ENCODE measurements at regions not wholly inside any gene's neighbourhood (a gene's known extent, or its start where the extent isn't known, plus 50 kb on each side); places are given as distances from the start of the nearest gene placed in this dataset.

DNA sequence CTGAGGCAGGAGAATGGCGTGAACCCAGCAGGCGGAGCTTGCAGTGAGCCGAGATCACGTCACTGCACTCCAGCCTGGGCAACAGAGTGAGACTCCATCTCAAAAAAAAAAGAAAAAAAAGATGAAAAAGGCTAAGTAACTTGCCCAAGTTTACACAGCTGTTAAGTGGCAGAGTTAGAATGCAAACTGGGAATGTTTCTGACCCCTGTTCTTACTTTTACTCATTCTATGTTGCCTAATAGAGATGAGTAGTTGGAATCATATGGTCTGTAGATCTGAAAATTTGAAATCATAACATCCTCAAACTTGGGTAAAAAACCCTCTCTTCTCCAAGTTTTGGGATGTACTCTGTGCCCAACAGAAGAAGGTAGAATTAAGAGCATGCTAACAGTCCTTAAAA lies 235.8 kb upstream of the RFC3 start:
- TF ChIP-seq, protein P1, sequence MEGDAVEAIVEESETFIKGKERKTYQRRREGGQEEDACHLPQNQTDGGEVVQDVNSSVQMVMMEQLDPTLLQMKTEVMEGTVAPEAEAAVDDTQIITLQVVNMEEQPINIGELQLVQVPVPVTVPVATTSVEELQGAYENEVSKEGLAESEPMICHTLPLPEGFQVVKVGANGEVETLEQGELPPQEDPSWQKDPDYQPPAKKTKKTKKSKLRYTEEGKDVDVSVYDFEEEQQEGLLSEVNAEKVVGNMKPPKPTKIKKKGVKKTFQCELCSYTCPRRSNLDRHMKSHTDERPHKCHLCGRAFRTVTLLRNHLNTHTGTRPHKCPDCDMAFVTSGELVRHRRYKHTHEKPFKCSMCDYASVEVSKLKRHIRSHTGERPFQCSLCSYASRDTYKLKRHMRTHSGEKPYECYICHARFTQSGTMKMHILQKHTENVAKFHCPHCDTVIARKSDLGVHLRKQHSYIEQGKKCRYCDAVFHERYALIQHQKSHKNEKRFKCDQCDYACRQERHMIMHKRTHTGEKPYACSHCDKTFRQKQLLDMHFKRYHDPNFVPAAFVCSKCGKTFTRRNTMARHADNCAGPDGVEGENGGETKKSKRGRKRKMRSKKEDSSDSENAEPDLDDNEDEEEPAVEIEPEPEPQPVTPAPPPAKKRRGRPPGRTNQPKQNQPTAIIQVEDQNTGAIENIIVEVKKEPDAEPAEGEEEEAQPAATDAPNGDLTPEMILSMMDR (conservative IDR thresholded peaks at IDR 0.05), result no peak
- H3K27ac ChIP-seq, result no peak overlapping the region

DNA sequence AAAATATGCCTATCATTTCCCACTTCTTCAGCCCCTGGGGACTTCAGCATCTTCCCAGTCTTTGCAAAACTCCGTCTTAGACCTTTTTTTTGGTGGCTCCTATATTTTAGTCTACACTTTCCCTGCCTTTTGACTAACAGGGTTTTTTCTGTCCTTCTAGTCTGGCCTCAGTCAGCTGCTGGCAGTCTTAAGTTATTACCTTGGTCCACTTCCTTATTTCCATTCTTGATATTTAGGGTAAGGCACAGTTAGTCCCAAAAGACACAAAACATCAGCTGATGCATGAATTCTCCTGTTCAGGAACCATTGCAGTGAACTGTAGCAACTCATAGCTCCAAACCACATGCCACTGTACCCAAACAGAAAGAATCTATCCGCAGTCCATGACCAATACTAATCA lies 234.6 kb upstream of the RFC3 start:
- TF ChIP-seq, protein P1 (conservative IDR thresholded peaks at IDR 0.05), result no peak
- no peak overlapping the region for H3K27ac ChIP-seq

DNA sequence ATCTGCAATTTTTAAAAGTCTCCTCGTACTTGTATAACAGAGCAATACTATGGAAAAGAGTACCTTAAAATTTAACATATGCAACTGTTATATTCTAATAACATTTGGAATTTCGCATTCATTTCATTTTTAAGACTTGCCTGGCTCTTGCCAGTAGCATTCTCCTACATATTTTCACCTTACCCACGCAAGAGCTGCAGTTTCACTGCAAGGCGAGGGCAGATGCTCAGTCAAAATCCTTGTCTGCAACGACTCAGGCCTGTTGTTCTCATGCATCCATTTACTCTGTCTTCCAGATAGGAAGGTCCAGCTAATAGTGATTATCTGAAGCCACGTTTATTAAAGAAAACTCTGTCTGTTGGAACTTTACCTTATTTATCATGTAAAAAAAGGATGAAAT lies 227.0 kb upstream of the RFC3 start:
- H3K27ac ChIP-seq, result no peak overlapping the region
- TF ChIP-seq, protein P1 (conservative IDR thresholded peaks at IDR 0.05), result no peak

DNA sequence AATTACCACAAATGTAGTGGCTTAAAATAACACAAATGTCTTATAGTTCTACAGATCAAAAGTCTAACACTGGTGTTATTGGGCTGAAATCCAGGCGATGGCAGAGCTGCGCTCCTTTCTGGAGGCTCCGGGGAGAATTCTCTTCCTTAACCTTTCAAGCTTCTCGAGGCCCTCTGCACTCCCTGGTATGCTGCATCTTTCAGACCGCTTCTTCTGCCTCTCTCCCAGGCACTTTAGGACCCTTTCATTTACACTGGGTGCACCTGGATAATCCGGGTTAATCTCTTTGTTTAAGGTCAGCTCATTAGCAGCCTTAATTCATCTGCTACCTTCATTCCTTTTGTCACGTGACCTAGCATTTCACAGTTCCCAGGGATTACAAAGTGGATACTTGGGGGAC lies 211.3 kb upstream of the RFC3 start:
- TF ChIP-seq, protein P1 (conservative IDR thresholded peaks at IDR 0.05), result peak; percentile 55
- H3K27ac ChIP-seq, result no peak overlapping the region

DNA sequence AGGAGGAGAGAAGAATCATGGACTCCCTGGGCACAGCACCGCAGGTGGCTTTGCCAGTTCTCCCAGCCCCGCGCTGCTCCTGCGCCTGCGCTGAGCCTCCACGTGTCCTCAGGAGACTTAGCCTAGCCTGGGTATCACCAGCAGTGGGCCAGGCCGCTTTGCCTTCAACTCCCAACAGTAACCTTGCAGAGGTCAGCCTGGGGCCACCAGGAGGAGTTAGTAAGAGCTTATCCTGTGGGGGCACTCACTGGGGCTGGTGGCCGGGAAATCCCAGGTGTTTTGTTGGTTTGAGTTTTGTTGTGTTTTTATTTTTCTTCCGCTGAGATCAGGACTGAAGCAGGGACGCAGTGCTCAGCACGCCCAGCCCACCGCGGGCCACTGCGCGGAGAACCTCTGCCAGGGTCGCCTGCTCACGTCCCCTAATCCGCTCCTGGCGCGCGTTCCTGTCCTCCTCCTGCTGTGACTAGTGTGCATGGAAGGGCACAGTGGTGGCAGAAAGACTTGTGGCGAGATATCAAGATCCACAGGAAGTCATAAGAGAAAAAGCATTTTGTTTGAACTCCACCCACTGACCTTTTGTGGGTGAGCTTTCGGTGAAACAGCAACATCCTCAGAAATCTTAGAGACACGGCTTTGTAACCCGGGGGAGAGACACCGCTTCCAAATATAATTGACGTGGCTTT lies 207.4 kb upstream of the RFC3 start:
- H3K27ac ChIP-seq, result no peak overlapping the region
- TF ChIP-seq, protein P1 (conservative IDR thresholded peaks at IDR 0.05), result no peak

DNA sequence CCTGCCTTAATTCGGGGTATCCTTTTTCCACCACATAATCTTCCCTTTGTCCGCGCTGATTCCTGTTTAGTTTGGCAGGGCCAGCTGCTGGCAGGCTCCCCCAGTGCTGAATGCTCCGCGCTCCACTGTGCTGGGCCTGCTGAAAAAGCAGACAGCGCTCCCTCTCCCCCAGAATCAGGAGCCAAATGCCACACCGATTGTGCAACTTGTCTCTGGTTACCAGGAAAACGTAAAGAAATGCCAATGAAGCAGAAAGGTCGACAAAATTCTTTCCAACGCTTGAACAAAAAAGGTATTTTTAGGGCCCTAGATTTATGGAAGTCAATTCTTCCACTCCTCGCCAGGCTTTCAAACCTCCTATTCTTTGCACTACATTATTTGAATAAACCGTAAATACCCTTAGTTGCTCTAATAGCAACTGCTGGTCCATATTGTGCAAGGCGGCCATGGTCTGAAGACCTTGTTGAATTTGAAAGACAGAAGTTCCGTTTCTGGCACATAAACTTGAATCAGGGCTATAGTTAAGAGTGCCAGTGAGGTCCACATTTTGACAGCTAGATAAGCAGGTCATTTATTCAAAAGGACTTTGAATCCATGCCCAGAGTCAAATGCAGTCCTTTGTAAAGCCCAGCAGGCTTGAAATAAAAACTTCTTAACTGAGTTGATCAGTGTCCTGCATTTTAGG lies 206.7 kb upstream of the RFC3 start:
- no peak overlapping the region for H3K27ac ChIP-seq

More for the DNA sequence above, 206.7 kb upstream of the RFC3 start:
- TF ChIP-seq, protein P1 (conservative IDR thresholded peaks at IDR 0.05), result no peak

Data from VCaP (cell line).